ENCODE measurements at regions not wholly inside any gene's neighbourhood (a gene's known extent, or its start where the extent isn't known, plus 50 kb on each side); places are given as distances from the start of the nearest gene placed in this dataset.
A peak's percentile ranks its signal among the peaks of the same experiment; 100 is the strongest.

DNA sequence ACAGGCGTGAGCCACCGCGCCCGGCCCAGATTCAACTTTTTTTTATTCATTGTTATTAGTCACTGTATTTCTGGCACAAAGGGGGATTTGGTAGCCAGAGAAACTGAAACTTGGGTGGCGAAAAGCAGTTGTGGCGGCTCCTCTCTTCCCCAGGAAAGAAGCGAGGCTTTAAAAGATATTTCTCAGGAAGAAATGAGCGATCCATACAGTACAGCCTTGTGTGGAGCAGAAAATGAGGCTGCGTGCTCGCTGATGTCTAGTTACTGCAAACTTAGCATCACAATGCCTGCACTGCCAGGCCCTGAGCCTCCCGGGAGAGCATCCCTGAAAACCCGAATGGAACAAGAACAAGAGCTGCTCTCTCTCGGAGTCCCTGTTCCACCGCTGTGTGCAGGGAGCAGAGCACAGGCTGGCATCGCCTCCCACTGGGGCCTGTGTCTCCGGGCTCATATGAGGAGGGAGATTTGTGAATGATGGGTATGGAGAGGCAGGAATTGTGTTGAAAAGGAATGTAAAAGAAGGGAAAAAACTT is 234.0 kb downstream of the ZNF516 start:
- no peaks in the 10 kb centered on the region for H3K9me3 ChIP-seq (ENCODE audit: low read depth)
- H3K36me3 ChIP-seq, result no peaks in the 10 kb centered on the region
- H3K27ac ChIP-seq, result no peak overlapping the region
- TF ChIP-seq, protein P1, sequence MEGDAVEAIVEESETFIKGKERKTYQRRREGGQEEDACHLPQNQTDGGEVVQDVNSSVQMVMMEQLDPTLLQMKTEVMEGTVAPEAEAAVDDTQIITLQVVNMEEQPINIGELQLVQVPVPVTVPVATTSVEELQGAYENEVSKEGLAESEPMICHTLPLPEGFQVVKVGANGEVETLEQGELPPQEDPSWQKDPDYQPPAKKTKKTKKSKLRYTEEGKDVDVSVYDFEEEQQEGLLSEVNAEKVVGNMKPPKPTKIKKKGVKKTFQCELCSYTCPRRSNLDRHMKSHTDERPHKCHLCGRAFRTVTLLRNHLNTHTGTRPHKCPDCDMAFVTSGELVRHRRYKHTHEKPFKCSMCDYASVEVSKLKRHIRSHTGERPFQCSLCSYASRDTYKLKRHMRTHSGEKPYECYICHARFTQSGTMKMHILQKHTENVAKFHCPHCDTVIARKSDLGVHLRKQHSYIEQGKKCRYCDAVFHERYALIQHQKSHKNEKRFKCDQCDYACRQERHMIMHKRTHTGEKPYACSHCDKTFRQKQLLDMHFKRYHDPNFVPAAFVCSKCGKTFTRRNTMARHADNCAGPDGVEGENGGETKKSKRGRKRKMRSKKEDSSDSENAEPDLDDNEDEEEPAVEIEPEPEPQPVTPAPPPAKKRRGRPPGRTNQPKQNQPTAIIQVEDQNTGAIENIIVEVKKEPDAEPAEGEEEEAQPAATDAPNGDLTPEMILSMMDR (IDR thresholded peaks at IDR 0.05; ENCODE audit: low read depth, low read length), result no peak
- H3K4me1 ChIP-seq (ENCODE audit: low read depth), result no peaks in the 10 kb centered on the region
- H3K27me3 ChIP-seq, result no peaks in the 10 kb centered on the region
- H3K4me3 ChIP-seq, result no peak overlapping the region
- DNase-seq (ENCODE audit: low read depth in 1 of 2, low spot score in 1 of 2), result no peak

DNA sequence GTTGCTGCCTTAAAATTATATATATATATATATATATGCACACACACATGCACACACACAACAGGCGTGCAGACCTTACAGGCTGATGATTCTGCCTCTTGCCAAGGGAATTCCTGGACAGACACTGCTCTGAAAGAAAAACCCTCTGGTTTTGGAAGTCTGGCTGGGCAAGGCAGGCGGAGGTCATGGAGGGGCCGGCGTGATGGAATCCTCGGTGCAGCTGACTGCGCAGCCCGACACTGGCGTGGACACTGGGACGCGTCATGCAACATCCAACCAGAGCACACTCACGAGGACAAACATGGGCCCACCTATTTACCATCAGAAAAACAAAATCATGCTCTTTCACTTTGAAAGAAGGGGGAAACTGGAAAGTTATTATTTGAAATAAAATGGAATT is 235.3 kb downstream of the ZNF516 start:
- H3K4me1 ChIP-seq (ENCODE audit: low read depth), result no peaks in the 10 kb centered on the region
- H3K36me3 ChIP-seq, result no peaks in the 10 kb centered on the region
- no peak overlapping the region for H3K27ac ChIP-seq
- DNase-seq (ENCODE audit: low read depth in 1 of 2, low spot score in 1 of 2), result no peak
- no peaks in the 10 kb centered on the region for H3K9me3 ChIP-seq (ENCODE audit: low read depth)
- TF ChIP-seq, protein P1 (IDR thresholded peaks at IDR 0.05; ENCODE audit: low read depth, low read length), result no peak
- no peaks in the 10 kb centered on the region for H3K27me3 ChIP-seq
- H3K4me3 ChIP-seq, result no peak overlapping the region

DNA sequence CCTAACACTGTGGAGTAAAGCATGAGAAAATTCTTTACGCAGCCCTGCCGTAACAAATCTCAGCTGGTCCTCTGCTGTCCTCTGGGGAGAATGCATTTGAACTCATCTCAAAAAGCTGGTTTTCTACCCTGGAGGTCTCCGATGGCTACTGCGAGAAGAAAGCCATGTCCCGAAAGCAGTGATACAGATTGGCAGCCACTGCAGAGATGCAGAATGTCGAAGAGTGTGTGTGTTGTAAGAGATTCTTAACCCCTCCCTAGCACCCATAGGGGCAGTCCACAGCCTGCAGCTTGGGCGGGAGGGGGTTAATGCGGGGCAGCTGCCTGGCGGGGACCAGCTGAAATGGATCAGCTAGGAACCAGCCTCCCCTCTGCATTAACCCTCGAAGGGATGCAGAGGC is 235.9 kb downstream of the ZNF516 start:
- H3K27ac ChIP-seq, result no peak overlapping the region
- no peaks in the 10 kb centered on the region for H3K27me3 ChIP-seq
- TF ChIP-seq, protein P1 (IDR thresholded peaks at IDR 0.05; ENCODE audit: low read depth, low read length), result peak; percentile 11
- no peaks in the 10 kb centered on the region for H3K9me3 ChIP-seq (ENCODE audit: low read depth)
- peak in 1 of 2 donors; percentile 16 for DNase-seq (ENCODE audit: low read depth in 1 of 2, low spot score in 1 of 2)
- H3K4me1 ChIP-seq (ENCODE audit: low read depth), result no peaks in the 10 kb centered on the region
- no peaks in the 10 kb centered on the region for H3K36me3 ChIP-seq
- no peak overlapping the region for H3K4me3 ChIP-seq

DNA sequence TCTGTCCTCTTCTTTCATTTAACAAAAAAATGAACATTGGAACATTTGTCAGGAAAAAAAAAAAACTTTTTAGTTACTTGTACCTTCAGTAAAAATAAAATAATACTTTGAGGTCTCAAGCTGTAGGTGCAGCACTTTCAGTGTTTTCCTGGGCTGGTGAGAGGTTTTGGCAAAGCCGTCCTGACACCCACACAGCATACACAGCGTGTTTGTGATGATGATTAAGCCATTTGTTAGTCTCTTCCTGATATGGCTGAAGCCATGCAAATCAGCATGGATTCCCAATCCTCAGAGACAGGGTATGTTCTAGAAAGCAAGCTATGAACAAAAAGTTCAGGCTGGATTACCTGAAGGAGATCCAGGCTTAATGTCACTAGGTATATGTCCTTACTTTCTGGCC is 236.8 kb downstream of the ZNF516 start:
- TF ChIP-seq, protein P1 (IDR thresholded peaks at IDR 0.05; ENCODE audit: low read depth, low read length), result no peak
- H3K27ac ChIP-seq, result no peak overlapping the region
- H3K4me3 ChIP-seq, result no peak overlapping the region
- H3K9me3 ChIP-seq (ENCODE audit: low read depth), result no peaks in the 10 kb centered on the region
- H3K36me3 ChIP-seq, result no peaks in the 10 kb centered on the region
- no peaks in the 10 kb centered on the region for H3K4me1 ChIP-seq (ENCODE audit: low read depth)
- peak in 1 of 2 donors; percentile 33 for DNase-seq (ENCODE audit: low read depth in 1 of 2, low spot score in 1 of 2)
- no peaks in the 10 kb centered on the region for H3K27me3 ChIP-seq

DNA sequence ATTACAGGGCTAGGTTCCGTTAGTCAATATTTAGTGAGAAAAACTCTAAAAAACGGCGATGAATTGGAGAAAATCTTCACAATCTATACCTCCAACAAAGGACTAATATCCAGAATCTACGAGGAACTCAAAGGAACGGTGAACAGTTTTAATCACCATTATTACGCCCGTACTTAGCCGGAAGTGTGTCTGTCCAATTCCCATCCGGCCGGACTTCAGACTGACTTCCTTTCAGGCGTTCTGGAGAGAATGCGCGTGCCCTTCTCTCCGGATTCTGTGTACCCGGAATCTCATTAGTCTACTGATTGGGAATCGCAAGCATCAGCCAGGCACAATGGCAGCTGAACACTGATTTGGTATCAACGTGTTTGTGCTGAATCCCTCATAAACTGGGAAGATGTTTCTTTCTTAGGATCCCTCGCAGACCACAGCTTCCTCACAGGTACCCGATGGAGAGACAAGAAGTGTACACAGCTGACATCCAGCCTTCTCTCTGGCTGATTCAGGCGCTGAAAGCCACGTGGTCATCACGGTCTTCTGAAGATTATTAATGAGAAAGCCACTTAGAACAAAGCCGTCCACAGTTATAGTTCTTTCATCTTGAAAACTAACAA is 239.9 kb downstream of the ZNF516 start:
- Histone ChIP-seq H3K27me3 (no peaks in the 10 kb centered on the region), H3K36me3 (no peaks in the 10 kb centered on the region), H3K9me3 (ENCODE audit: low read depth) (no peaks in the 10 kb centered on the region), H3K27ac (no peak overlapping the region), H3K4me1 (ENCODE audit: low read depth) (no peaks in the 10 kb centered on the region), H3K4me3 (no peak overlapping the region)
- no peak for DNase-seq (ENCODE audit: low read depth in 1 of 2, low spot score in 1 of 2)
- TF ChIP-seq, protein P1 (IDR thresholded peaks at IDR 0.05; ENCODE audit: low read depth, low read length), result no peak
